ENCODE measurements at regions not wholly inside any gene's neighbourhood (a gene's known extent, or its start where the extent isn't known, plus 50 kb on each side); places are given as distances from the start of the nearest gene placed in this dataset.

DNA sequence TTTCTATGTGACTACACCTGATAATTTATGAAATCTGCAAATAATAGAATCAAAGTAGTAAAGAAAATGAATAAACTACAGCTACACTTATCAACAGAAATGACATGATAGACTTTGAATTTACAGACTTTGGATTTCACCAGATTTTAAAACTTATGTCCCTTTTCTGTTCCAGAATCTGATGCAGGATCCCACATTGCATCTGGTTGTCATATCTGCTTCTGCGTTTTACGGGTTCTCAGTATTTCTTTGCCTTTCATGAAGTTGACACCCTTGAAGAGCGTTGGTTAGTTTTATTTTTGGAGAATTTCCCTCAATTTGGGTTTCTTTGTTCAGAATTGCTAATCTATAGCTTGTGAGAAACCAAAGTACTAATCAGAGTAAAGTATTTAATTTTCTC, 174.9 kb upstream of the ADCY2 start:
- ChIA-PET CTCF (no interaction called here), POLR2A (no interaction called here)
- H3K36me3 Mint-ChIP-seq, result no peaks in the 10 kb centered on the region
- no peak overlapping the region for H3K27ac Mint-ChIP-seq
- peaks cover 3% of the 10 kb centered on the region; the same call in 1 of the 2 replicates for H3K27me3 Mint-ChIP-seq (ENCODE audit: low read depth)
- no peaks in the 10 kb centered on the region for H3K4me1 Mint-ChIP-seq
- no peak for ATAC-seq
- no peak overlapping the region for H3K4me3 Mint-ChIP-seq
- no peaks in the 10 kb centered on the region for H3K9me3 Mint-ChIP-seq
- TF ChIP-seq RELA (CRISPR knock-in tag; IDR thresholded peaks at IDR 0.05; ENCODE audit: borderline replicate concordance) (no peak), CBFB (CRISPR knock-in tag; IDR thresholded peaks at IDR 0.05; ENCODE audit: low read depth) (no peak), GABPB1 (CRISPR knock-in tag; IDR thresholded peaks at IDR 0.05) (no peak), MXD4 (CRISPR knock-in tag; IDR thresholded peaks at IDR 0.05; ENCODE audit: borderline replicate concordance) (no peak), SOX15 (CRISPR knock-in tag; IDR thresholded peaks at IDR 0.05) (no peak), MLX (CRISPR knock-in tag; IDR thresholded peaks at IDR 0.05) (no peak), E2F5 (CRISPR knock-in tag; IDR thresholded peaks at IDR 0.05) (no peak), ZNF416 (CRISPR knock-in tag; IDR thresholded peaks at IDR 0.05) (no peak), SMAD4 (CRISPR knock-in tag; IDR thresholded peaks at IDR 0.05) (no peak), HMGXB4 (CRISPR knock-in tag; IDR thresholded peaks at IDR 0.05) (no peak), ZNF263 (CRISPR knock-in tag; IDR thresholded peaks at IDR 0.05; ENCODE audit: low read depth) (no peak), ZNF232 (CRISPR knock-in tag; IDR thresholded peaks at IDR 0.05) (no peak), FOXJ3 (CRISPR knock-in tag; IDR thresholded peaks at IDR 0.05; ENCODE audit: borderline replicate concordance) (no peak), GTF2I (CRISPR knock-in tag; conservative IDR thresholded peaks at IDR 0.05) (no peak)
- TF ChIP-seq, protein P1, sequence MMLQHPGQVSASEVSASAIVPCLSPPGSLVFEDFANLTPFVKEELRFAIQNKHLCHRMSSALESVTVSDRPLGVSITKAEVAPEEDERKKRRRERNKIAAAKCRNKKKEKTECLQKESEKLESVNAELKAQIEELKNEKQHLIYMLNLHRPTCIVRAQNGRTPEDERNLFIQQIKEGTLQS (CRISPR knock-in tag; conservative IDR thresholded peaks at IDR 0.05), result no peak
- TF ChIP-seq, protein P2, sequence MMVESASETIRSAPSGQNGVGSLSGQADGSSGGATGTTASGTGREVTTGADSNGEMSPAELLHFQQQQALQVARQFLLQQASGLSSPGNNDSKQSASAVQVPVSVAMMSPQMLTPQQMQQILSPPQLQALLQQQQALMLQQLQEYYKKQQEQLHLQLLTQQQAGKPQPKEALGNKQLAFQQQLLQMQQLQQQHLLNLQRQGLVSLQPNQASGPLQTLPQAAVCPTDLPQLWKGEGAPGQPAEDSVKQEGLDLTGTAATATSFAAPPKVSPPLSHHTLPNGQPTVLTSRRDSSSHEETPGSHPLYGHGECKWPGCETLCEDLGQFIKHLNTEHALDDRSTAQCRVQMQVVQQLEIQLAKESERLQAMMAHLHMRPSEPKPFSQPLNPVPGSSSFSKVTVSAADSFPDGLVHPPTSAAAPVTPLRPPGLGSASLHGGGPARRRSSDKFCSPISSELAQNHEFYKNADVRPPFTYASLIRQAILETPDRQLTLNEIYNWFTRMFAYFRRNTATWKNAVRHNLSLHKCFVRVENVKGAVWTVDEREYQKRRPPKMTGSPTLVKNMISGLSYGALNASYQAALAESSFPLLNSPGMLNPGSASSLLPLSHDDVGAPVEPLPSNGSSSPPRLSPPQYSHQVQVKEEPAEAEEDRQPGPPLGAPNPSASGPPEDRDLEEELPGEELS (CRISPR knock-in tag; IDR thresholded peaks at IDR 0.05), result no peak
- DNase-seq (ENCODE audit: low spot score), result no peak

DNA sequence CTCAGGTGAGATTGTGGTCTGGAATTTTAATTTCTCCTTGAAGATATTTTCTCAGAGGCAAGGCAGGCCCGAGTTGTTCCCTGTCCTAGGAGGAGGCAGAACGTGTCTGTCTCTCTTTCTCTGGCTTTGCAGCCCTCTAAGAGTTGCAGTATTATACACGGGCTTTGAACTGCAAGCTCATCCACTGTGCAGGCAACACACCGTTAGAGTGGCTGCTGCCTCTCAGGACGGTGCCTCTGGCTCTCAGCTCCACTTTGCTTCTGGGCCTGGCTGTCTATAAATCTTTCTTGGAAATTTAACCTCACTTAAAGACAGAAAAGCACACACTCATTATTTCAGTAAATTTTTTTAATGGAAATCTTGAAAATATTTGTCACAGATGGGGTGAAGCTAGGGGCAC, 170.1 kb upstream of the ADCY2 start:
- ATAC-seq, result no peak
- TF ChIP-seq ZNF396 (CRISPR knock-in tag; IDR thresholded peaks at IDR 0.05; ENCODE audit: borderline replicate concordance), result no peak
- no peak for TF ChIP-seq ATF2 (CRISPR knock-in tag; IDR thresholded peaks at IDR 0.05; ENCODE audit: borderline replicate concordance, low read depth)
- TF ChIP-seq ZNF263 (CRISPR knock-in tag; IDR thresholded peaks at IDR 0.05; ENCODE audit: low read depth), result no peak
- no peak for TF ChIP-seq NFE2L1 (CRISPR knock-in tag; IDR thresholded peaks at IDR 0.05)
- TF ChIP-seq E2F5 (CRISPR knock-in tag; IDR thresholded peaks at IDR 0.05), result no peak
- TF ChIP-seq TP53 (CRISPR knock-in tag; IDR thresholded peaks at IDR 0.05), result no peak
- TF ChIP-seq GTF2I (CRISPR knock-in tag; conservative IDR thresholded peaks at IDR 0.05), result no peak
- H3K36me3 Mint-ChIP-seq, result peaks cover 15% of the 10 kb centered on the region
- H3K27me3 Mint-ChIP-seq (ENCODE audit: low read depth), result peaks cover 6% of the 10 kb centered on the region
- no peak for DNase-seq (ENCODE audit: low spot score)
- ChIA-PET CTCF (no interaction called here), POLR2A (no interaction called here)
- H3K4me1 Mint-ChIP-seq, result no peaks in the 10 kb centered on the region
- H3K9me3 Mint-ChIP-seq, result peaks cover 14% of the 10 kb centered on the region
- no peak overlapping the region for H3K4me3 Mint-ChIP-seq
- H3K27ac Mint-ChIP-seq, result no peak overlapping the region
